Liver (tissue), 8 donors: ENCODE measurements at regions not wholly inside any gene's neighbourhood (a gene's known extent, or its start where the extent isn't known, plus 50 kb on each side); places are given as distances from the start of the nearest gene placed in this dataset.
A peak's percentile ranks its signal among the peaks of the same experiment; 100 is the strongest.

ENCODE experiments used
- DNase-seq: peaks from one replicate; pipeline ENCODE4 v3.0.0-alpha.2; 2017; ENCODE audit warnings: low spot score
- H3K27ac ChIP-seq, 2 donors: one replicate each; pipeline ENCODE4 v1.7.0; 2013; ENCODE audit warnings: inconsistent platforms in 2 of 2, low read length in 2 of 2, control low read depth in 1 of 2, low read depth in 1 of 2, mild to moderate bottlenecking in 1 of 2
- H3K27me3 ChIP-seq, 4 donors: one replicate each; pipeline versions ENCODE4 v1.6.1 to v1.7.0; 2013; ENCODE audit warnings: low read length in 3 of 4, inconsistent platforms in 1 of 4, mild to moderate bottlenecking in 1 of 4, moderate library complexity in 1 of 4; ENCODE audit not compliant: control insufficient read depth in 4 of 4, insufficient read depth in 4 of 4
- H3K36me3 ChIP-seq, 4 donors: one replicate each; pipeline versions ENCODE4 v1.6.1 to v1.7.0; 2013; ENCODE audit warnings: low read length in 3 of 4, mild to moderate bottlenecking in 3 of 4, low read depth in 1 of 4, moderate library complexity in 1 of 4; ENCODE audit not compliant: control insufficient read depth in 4 of 4, insufficient read depth in 3 of 4
- H3K4me1 ChIP-seq, 4 donors: one replicate each; pipeline versions ENCODE4 v1.6.1 to v1.7.0; 2013; ENCODE audit warnings: low read length in 3 of 4, mild to moderate bottlenecking in 3 of 4, moderate library complexity in 1 of 4; ENCODE audit not compliant: control insufficient read depth in 4 of 4, insufficient read depth in 4 of 4
- H3K4me3 ChIP-seq, 3 donors: one replicate each; pipeline versions ENCODE4 v1.6.1 to v1.7.0; 2013; ENCODE audit warnings: low read length in 3 of 3, control low read depth in 1 of 3, low read depth in 1 of 3, mild to moderate bottlenecking in 1 of 3
- H3K9ac ChIP-seq, 2 donors: one replicate each; pipeline ENCODE4 v1.7.0; 2013; ENCODE audit warnings: low read length in 2 of 2, mild to moderate bottlenecking in 2 of 2, moderate library complexity in 2 of 2, control low read depth in 1 of 2, low read depth in 1 of 2
- H3K9me3 ChIP-seq, 4 donors: one replicate each; pipeline versions ENCODE4 v1.6.1 to v1.7.0; 2013; ENCODE audit warnings: low read length in 3 of 4; ENCODE audit not compliant: control insufficient read depth in 4 of 4
- ATF3 ChIP-seq: IDR thresholded peaks from 2 replicates; pipeline ENCODE4 v1.6.1; 2016; ENCODE audit warnings: antibody characterized with exemption
- CTCF ChIP-seq: fragments of 150-350 bp; IDR thresholded peaks from 2 replicates; pipeline ENCODE4 v1.5.1; 2017; ENCODE audit warnings: improper control_type of control experiment, low read depth, low read length; ENCODE audit not compliant: missing input control
- EGR1 ChIP-seq, 2 donors: IDR thresholded peaks; 2 replicates each; pipeline ENCODE4 v1.6.1; 2016 to 2018; ENCODE audit warnings: antibody characterized with exemption in 2 of 2, low read depth in 2 of 2
- FOXA1 ChIP-seq: IDR thresholded peaks from 2 replicates; pipeline ENCODE4 v1.6.1; 2016; ENCODE audit warnings: antibody characterized with exemption
- FOXA2 ChIP-seq: IDR thresholded peaks from 2 replicates; pipeline ENCODE4 v1.6.1; 2016; ENCODE audit warnings: antibody characterized with exemption
- GABPA ChIP-seq, 2 donors: IDR thresholded peaks in 1 of 2; conservative IDR thresholded peaks in 1 of 2; 2 replicates each; pipeline ENCODE4 v1.6.1; 2016; ENCODE audit warnings: antibody characterized with exemption in 2 of 2, mild to moderate bottlenecking in 1 of 2, moderate library complexity in 1 of 2
- HNF4A ChIP-seq, 2 donors: conservative IDR thresholded peaks; 2 replicates each; pipeline ENCODE4 v1.6.1; 2016; ENCODE audit warnings: antibody characterized with exemption in 2 of 2, mild to moderate bottlenecking in 2 of 2
- HNF4G ChIP-seq: IDR thresholded peaks from 2 replicates; pipeline ENCODE4 v1.6.1; 2016; ENCODE audit warnings: antibody characterized with exemption
- JUND ChIP-seq, 2 donors: IDR thresholded peaks; 2 replicates each; pipeline ENCODE4 v1.6.1; 2016; ENCODE audit warnings: antibody characterized with exemption in 2 of 2
- MAX ChIP-seq: IDR thresholded peaks from 2 replicates; pipeline ENCODE4 v1.6.1; 2016; ENCODE audit warnings: antibody characterized with exemption
- NR2F2 ChIP-seq: IDR thresholded peaks from 2 replicates; pipeline ENCODE4 v1.6.1; 2016; ENCODE audit warnings: antibody characterized with exemption
- RAD21 ChIP-seq, 2 donors: IDR thresholded peaks; 2 replicates each; pipeline ENCODE4 v1.6.1; 2016; ENCODE audit warnings: antibody characterized with exemption in 2 of 2, mild to moderate bottlenecking in 2 of 2
- REST ChIP-seq: IDR thresholded peaks from 2 replicates; pipeline ENCODE4 v1.6.1; 2016; ENCODE audit warnings: antibody characterized with exemption, mild to moderate bottlenecking
- RXRA ChIP-seq, 2 donors: IDR thresholded peaks; 2 replicates each; pipeline ENCODE4 v1.6.1; 2017 to 2018; ENCODE audit warnings: antibody characterized with exemption in 2 of 2, mild to moderate bottlenecking in 1 of 2
- SP1 ChIP-seq: IDR thresholded peaks from 2 replicates; pipeline ENCODE4 v1.6.1; 2018; ENCODE audit warnings: antibody characterized with exemption, mild to moderate bottlenecking
- TAF1 ChIP-seq: conservative IDR thresholded peaks from 2 replicates; pipeline ENCODE4 v1.6.1; 2016; ENCODE audit warnings: antibody characterized with exemption, mild to moderate bottlenecking
- YY1 ChIP-seq: IDR thresholded peaks from 2 replicates; pipeline ENCODE4 v1.6.1; 2016; ENCODE audit warnings: antibody characterized with exemption, mild to moderate bottlenecking
- ZBTB33 ChIP-seq: IDR thresholded peaks from 2 replicates; pipeline ENCODE4 v1.6.1; 2016; ENCODE audit warnings: antibody characterized with exemption
- WGBS: extraction: QIAGEN DNeasy Blood & Tissue Kit; methylation state at CpG from one replicate; pipeline ENCODE4 v1.1.7; 2013; 5-methylcytosine and 5-hydroxymethylcytosine counted together
- donor health status: healthy.
- donor health status: healthy.
- donor health status: healthy.
- donor health status: healthy.
- donor health status: healthy.

DNA sequence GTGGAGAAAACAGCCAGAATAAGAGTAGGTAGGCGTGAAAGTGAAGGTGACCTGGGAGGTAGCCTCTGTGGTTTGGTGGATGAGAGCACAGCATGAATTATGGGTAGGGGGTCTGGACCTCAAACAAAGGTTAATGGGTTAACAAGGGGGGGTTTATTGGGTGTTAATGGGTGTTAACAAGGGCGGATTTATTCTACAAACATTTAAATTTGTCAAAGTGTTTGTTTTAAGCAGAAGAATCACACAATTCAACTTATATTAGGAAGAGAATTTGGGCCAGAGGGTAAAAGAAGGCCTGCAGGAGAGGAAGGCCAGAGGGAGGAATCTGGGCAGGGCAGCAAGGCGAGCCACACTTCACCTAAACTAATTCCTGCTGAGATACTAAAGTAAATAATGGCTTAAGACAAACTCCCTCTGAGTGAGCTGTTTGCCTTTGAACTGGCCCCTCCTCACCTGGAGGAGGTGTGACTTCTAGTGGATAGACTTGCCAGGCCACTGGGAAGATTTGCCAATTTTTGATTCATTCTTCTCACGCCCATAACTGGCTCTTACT, 191.7 kb downstream of the GIPC2 start:
- Histone ChIP-seq H3K36me3 (no peaks in the 10 kb centered on the region), H3K9ac (no peak overlapping the region), H3K4me1 (peaks cover 2 to 14% (median 12%) of the 10 kb centered on the region in 4 donors), H3K27ac (no peak overlapping the region), H3K9me3 (no peaks in the 10 kb centered on the region), H3K4me3 (no peak overlapping the region), H3K27me3 (no peaks in the 10 kb centered on the region)
- WGBS: 28% methylated on average over 4 of the region's 4 CpGs
- DNase-seq: no peak
- TF ChIP-seq TAF1: no peak
- peak in 1 of 2 donors; percentile 10 for TF ChIP-seq RXRA (IDR thresholded peaks at IDR 0.05)
- peak; percentile 35 for TF ChIP-seq FOXA2
- TF ChIP-seq HNF4A (conservative IDR thresholded peaks at IDR 0.05): no peak

DNA sequence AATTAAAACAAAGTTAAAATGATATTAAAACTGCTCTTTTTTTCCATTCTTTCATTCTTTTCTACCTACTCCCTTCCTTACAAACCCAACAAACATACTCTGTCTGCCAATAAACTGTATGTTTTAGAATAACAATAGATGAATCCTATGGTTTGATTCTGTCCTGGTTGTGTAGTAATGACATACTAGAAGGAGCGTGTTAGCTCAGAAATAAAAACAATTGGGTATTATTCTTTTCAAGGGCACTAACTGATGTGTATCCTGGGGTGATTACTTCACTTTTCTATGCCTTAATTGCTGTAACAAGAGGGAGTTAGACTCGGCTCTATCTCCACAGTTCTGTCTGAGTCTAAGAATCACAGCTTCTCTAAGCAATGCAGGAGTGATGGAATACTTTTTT, 194.4 kb downstream of the GIPC2 start:
- H3K9me3 ChIP-seq: no peaks in the 10 kb centered on the region
- DNase-seq: no peak
- no peak overlapping the region for H3K9ac ChIP-seq
- H3K36me3 ChIP-seq: no peaks in the 10 kb centered on the region
- H3K4me1 ChIP-seq: peaks cover 0 to 14% (median 12%) of the 10 kb centered on the region in 4 donors
- TF ChIP-seq GABPA (IDR thresholded peaks at IDR 0.05 in 1 of 2, conservative IDR thresholded peaks at IDR 0.05 in 1 of 2) (no peak), FOXA1 (no peak), RXRA (IDR thresholded peaks at IDR 0.05) (no peak), TAF1 (no peak), SP1 (no peak), FOXA2 (no peak), CTCF (no peak), JUND (IDR thresholded peaks at IDR 0.05) (no peak), YY1 (no peak), ZBTB33 (no peak), HNF4A (conservative IDR thresholded peaks at IDR 0.05) (no peak), NR2F2 (no peak), HNF4G (no peak), EGR1 (IDR thresholded peaks at IDR 0.05; ENCODE audit: low read depth in 2 of 2) (no peak), MAX (no peak), ATF3 (no peak), RAD21 (IDR thresholded peaks at IDR 0.05) (no peak), REST (no peak)
- H3K27ac ChIP-seq: no peak overlapping the region
- no peaks in the 10 kb centered on the region for H3K27me3 ChIP-seq
- 84% methylated on average over 2 of the region's 2 CpGs for WGBS
- H3K4me3 ChIP-seq: no peak overlapping the region
